ENCODE measurements at regions not wholly inside any gene's neighbourhood (a gene's known extent, or its start where the extent isn't known, plus 50 kb on each side); places are given as distances from the start of the nearest gene placed in this dataset.

- no peak overlapping the region for H3K4me2 ChIP-seq (ENCODE audit: low read length)
- H3K79me2 ChIP-seq (replicated peaks; ENCODE audit: insufficient read depth, low read length), result no peaks in the 10 kb centered on the region
- no peak overlapping the region for H3K9ac ChIP-seq (ENCODE audit: low read length)
- TF ChIP-seq RAD21 (conservative IDR thresholded peaks at IDR 0.05), result no peak
- TF ChIP-seq EP300 (conservative IDR thresholded peaks at IDR 0.05; ENCODE audit: poor library complexity, severe bottlenecking), result no peak
- no peak for TF ChIP-seq CTCF (IDR thresholded peaks at IDR 0.05; ENCODE audit: poor library complexity, severe bottlenecking)
- TF ChIP-seq MXI1 (conservative IDR thresholded peaks at IDR 0.05; ENCODE audit: poor library complexity, severe bottlenecking), result no peak
- TF ChIP-seq TAF1 (IDR thresholded peaks at IDR 0.05; ENCODE audit: low read depth), result no peak
- no peak for TF ChIP-seq REST (IDR thresholded peaks at IDR 0.05; ENCODE audit: borderline replicate concordance)
- TF ChIP-seq EZH2 (IDR thresholded peaks at IDR 0.05; ENCODE audit: borderline replicate concordance, insufficient read depth, low read length, poor library complexity, severe bottlenecking), result no peak
- TF ChIP-seq SMC3 (conservative IDR thresholded peaks at IDR 0.05; ENCODE audit: poor library complexity), result no peak
- TF ChIP-seq POLR2AphosphoS5 (IDR thresholded peaks at IDR 0.05), result no peak
- no peaks in the 10 kb centered on the region for H3F3A ChIP-seq (ENCODE audit: insufficient read depth, low read length, poor library complexity, severe bottlenecking)
- no peak overlapping the region for H2AFZ ChIP-seq (ENCODE audit: low read depth, low read length)
- H3K27me3 ChIP-seq (ENCODE audit: insufficient read depth, low read depth, low read length), result no peaks in the 10 kb centered on the region
- H4K20me1 ChIP-seq (ENCODE audit: insufficient read depth), result no peaks in the 10 kb centered on the region
- no peak overlapping the region for H3K27ac ChIP-seq (ENCODE audit: low read length)
- no peaks in the 10 kb centered on the region for H3K9me2 ChIP-seq (ENCODE audit: insufficient read depth, low read length)
- no peaks in the 10 kb centered on the region for H3K36me3 ChIP-seq (ENCODE audit: insufficient read depth, low read length)
- H3K4me3 ChIP-seq (ENCODE audit: low read length), result no peak overlapping the region
- no peaks in the 10 kb centered on the region for H3K9me3 ChIP-seq (ENCODE audit: low read length)
Observed at GRCh38 chr5:25950681-25951080, 1087.7 kb downstream of the CDH9 start.

DNA sequence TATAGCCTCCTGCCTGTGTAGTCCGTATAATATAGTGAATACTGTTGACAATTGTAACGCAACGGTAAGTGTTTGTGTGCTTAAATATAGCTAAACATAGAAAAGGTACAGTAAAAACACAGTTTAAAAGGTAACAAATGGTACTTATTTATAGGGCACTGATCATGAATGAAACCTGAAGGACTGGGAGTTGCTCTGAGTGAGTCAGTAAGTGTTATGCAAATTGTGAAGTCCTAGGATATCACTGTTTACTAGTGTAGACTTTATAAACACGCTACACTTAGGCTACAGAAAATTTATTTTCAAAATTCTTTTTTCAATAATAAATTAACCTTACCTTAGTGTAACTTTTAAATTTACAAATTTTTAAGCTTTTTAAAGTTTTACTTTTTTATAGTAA lies 1090.1 kb downstream of the CDH9 start:
- Histone ChIP-seq H3K9me3 (ENCODE audit: low read length) (no peaks in the 10 kb centered on the region), H2AFZ (ENCODE audit: low read depth, low read length) (no peak overlapping the region), H3K27ac (ENCODE audit: low read length) (no peak overlapping the region)

More for the DNA sequence above, 1090.1 kb downstream of the CDH9 start:
- Histone ChIP-seq H3K36me3 (ENCODE audit: insufficient read depth, low read length) (no peaks in the 10 kb centered on the region), H3F3A (ENCODE audit: insufficient read depth, low read length, poor library complexity, severe bottlenecking) (no peaks in the 10 kb centered on the region), H3K9me2 (ENCODE audit: insufficient read depth, low read length) (no peaks in the 10 kb centered on the region), H4K20me1 (ENCODE audit: insufficient read depth) (no peaks in the 10 kb centered on the region), H3K4me3 (ENCODE audit: low read length) (no peak overlapping the region), H3K79me2 (replicated peaks; ENCODE audit: insufficient read depth, low read length) (no peaks in the 10 kb centered on the region), H3K4me2 (ENCODE audit: low read length) (no peak overlapping the region), H3K9ac (ENCODE audit: low read length) (no peak overlapping the region), H3K27me3 (ENCODE audit: insufficient read depth, low read depth, low read length) (no peaks in the 10 kb centered on the region)
- TF ChIP-seq TAF1 (IDR thresholded peaks at IDR 0.05; ENCODE audit: low read depth) (no peak), EP300 (conservative IDR thresholded peaks at IDR 0.05; ENCODE audit: poor library complexity, severe bottlenecking) (no peak), MXI1 (conservative IDR thresholded peaks at IDR 0.05; ENCODE audit: poor library complexity, severe bottlenecking) (no peak), SMC3 (conservative IDR thresholded peaks at IDR 0.05; ENCODE audit: poor library complexity) (no peak)
